GM12891 (cell line): ENCODE measurements at regions not wholly inside any gene's neighbourhood (a gene's known extent, or its start where the extent isn't known, plus 50 kb on each side); places are given as distances from the start of the nearest gene placed in this dataset.
"Not testable (repeated sequence)": the region's sequence is repeated elsewhere in the genome, so short reads cannot be mapped to it uniquely, and the experiment has no call there.

Experiments
- DNase-seq: peaks from one replicate; pipeline ENCODE4 v3.0.0; 2011; ENCODE audit warnings: low spot score; ENCODE audit not compliant: insufficient read length
- FAIRE-seq: peaks from 2 replicates; lab custom pipeline; 2011; peaks lifted over from hg19 to GRCh38; lab: Jason Lieb, UNC
- PAX5 ChIP-seq: IDR thresholded peaks from 2 replicates; pipeline ENCODE4 v1.6.1; 2011; ENCODE audit warnings: low read length, moderate library complexity, mild to moderate bottlenecking; ENCODE audit not compliant: insufficient read depth, severe bottlenecking
- POLR2A ChIP-seq: IDR thresholded peaks from 2 replicates; pipeline ENCODE4 v1.6.1; 2011; ENCODE audit warnings: low read depth, low read length, control low read depth
- POLR2AphosphoS5 ChIP-seq: IDR thresholded peaks from 2 replicates; pipeline ENCODE4 v1.6.1; 2011; ENCODE audit warnings: low read depth, low read length, control low read depth
- POU2F2 ChIP-seq: IDR thresholded peaks from 2 replicates; pipeline ENCODE4 v1.6.1; 2011; ENCODE audit warnings: low read depth, mild to moderate bottlenecking, control low read depth, low read length, moderate library complexity
- SPI1 ChIP-seq: IDR thresholded peaks from 2 replicates; pipeline ENCODE4 v1.6.1; 2011; ENCODE audit warnings: low read depth, low read length, control low read depth
- TAF1 ChIP-seq: IDR thresholded peaks from 2 replicates; pipeline ENCODE4 v1.6.1; 2011; ENCODE audit warnings: low read depth, low read length, control low read depth

DNA sequence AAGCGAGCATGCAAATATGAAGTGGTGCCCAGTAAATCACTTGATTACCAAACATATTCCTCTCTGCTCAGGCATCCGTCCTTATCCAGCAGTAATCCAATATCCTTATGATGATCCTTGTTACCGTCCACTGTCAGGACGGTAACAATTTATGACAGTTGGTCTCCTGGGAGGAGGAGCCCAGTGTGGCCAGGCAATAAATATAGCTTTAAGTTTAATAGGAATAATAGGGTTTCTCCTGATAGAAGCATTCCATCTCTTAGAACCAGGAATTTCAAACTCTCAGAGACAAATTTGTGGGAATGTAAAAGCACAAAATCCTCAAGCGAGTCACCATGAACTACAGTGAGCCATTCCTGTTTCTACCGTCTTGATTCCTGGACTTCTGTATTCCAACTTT, 171.2 kb upstream of the IL15 start:
- DNase-seq (no peak), FAIRE-seq (no peak)
- TF ChIP-seq PAX5, result no peak
- TF ChIP-seq POU2F2, result no peak
- no peak for TF ChIP-seq SPI1
- no peak for TF ChIP-seq POLR2A

DNA sequence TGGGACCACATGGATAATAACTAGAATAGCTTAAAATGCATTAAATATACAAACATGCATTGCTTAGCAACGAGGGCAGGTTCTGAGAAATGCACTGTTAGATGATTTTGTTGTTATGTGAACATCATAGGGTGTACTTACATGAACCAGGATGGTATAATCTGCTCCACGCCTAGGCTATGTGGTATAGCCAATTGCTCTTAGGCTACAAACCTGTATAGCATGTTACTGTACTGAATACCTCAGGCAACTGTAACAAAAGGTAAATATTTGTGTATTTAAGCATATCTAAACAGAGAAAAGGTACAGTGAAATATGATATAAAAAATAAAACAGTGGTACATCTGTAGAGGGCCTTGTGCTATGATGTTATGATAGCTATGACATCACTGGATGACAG, 169.2 kb upstream of the IL15 start:
- DNase-seq (no peak), FAIRE-seq (no peak)
- TF ChIP-seq POLR2AphosphoS5 (no peak), POLR2A (no peak)

DNA sequence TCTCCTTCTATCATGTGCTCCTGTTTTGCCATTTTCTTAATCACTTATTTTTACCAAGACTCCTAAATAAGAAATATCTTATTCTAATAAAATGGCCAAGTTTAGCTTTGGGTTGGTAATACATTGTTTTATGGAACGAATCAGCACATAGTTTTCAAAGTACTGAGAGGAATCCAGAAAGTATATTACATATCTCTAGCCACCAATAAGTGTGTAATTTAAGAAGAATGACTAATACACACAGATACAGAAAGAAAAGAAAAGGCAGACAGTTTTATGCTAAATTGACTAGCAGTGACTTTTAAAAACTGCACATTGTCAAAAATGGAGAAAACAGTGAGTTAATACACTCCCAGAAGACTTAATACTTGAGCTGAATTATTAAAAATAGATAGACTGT, 167.0 kb upstream of the IL15 start:
- FAIRE-seq, result no peak
- TF ChIP-seq PAX5 (no peak), POLR2AphosphoS5 (no peak), SPI1 (no peak), POLR2A (no peak), POU2F2 (no peak), TAF1 (no peak)
- no peak for DNase-seq

DNA sequence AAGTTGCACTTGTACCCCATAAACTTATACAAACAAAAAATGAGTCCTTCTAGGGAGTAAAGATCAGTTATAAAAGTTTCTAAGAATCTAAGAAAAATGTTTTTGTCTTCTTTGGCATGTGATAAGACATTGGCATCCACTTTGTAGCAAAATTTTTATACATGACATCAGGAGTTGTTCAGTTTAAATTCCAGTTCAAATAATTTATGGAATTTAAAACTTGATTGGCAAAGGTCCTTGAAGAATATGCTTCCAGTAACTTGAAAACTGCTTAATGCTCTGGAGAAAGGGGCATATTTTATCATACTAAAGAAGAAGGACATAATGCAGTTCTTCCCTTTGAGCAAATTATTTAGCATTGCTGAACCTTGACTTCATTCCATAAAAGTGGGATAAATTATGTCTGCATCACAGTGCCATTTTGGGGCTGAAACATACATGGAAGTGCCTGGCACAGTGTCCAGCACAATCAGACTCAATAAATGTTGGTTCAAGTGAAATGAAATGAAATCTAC, 163.3 kb upstream of the IL15 start:
- FAIRE-seq (no peak), DNase-seq (no peak)
- TF ChIP-seq POLR2AphosphoS5, result no peak
- no peak for TF ChIP-seq POU2F2
- no peak for TF ChIP-seq PAX5
- TF ChIP-seq POLR2A, result no peak
- no peak for TF ChIP-seq SPI1
- no peak for TF ChIP-seq TAF1

DNA sequence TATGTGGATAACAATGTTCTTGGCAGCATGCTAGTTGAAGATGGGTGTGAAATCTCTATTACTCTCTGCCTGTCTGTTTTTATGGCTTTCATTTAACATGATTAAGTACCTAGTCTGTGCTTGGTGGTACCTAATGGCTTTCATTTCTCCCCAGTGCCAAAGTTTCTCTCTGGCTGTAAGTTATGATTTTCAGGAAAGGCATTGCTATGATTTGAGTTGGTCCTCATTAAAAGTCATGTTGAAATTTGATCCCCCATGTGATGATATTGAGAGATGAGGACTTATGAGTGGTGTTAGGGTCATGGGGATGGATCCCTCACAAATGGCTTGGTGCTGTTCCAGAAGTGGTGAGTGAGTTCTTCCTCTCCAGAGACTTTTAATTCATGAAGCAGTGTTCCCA, 162.4 kb upstream of the IL15 start:
- TF ChIP-seq TAF1 (no peak), PAX5 (no peak), POLR2AphosphoS5 (no peak), POU2F2 (no peak)
- DNase-seq (no peak), FAIRE-seq (no peak)

DNA sequence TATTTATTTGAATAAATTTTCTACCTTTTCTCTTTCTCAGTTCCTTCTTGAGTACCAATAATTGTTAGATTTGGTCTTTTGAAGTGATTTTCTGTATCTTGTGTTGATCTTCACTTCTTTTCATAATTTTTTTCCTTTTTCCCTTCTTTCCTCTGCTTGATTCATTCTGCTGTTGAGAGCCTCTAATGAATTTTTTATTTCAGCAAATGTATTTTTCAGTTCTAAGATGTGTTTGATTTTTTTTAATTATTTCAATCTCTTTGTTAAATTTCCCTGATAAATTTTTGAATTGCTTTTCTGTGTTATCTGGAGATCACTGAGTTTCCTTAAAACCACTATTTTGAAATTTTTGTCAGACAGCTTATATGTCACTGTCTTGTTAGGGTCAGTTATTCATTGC, 155.4 kb upstream of the IL15 start:
- no peak for DNase-seq
- no peak for TF ChIP-seq SPI1
- TF ChIP-seq TAF1, result no peak
- no peak for TF ChIP-seq POLR2A
- no peak for TF ChIP-seq PAX5
- no peak for TF ChIP-seq POLR2AphosphoS5
- TF ChIP-seq POU2F2, result no peak

DNA sequence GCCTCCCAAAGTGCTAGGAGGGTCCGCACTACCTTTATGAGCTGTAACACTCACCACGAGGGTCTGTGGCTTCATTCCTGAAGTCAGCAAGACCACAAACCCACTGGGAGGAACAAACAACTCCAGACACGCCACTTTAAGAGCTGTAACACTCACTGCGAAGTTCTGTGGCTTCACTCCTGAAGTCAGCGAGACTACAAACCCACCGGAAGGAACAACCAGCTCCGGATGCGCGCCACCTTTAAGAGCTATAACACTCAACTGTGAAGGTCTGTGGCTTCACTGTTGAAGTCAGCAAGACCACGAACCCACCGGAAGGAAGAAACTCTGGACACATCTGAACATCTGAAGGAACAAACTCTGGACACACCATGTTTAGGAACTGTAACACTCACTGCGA, 152.1 kb upstream of the IL15 start:
- not testable (repeated sequence) for DNase-seq, FAIRE-seq

More for the DNA sequence above, 155.4 kb upstream of the IL15 start:
- no peak for FAIRE-seq

DNA sequence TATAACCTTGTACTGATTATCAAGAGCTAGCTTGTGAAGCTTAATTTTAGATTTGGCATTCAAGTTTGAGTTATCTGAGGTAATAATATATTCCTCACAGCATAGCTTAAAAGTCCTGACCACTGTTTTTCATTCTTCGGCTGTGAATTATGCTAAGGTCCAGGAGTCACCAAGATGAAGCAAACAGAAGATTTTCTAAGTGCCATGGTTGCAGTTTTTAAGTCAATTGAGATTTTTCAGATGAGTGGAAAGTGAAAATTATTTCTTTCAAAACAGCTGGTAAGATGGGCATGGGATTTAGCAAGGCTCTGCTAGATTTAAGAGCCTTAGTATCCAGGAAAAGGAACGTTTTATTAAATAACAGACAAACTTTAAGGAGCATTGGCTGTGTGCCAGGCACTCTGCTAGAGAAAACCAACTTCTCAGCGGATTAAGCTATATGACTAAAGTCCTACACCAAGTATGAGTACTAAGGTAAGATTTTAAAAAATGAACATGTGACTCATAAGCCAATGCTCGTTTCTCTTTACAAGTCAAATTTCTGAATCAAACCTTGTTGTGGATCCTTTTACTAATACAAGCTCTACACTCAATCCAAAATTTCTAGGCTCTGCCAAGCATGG, 149.9 kb upstream of the IL15 start:
- TF ChIP-seq POU2F2 (no peak), TAF1 (no peak), POLR2AphosphoS5 (no peak), PAX5 (no peak), POLR2A (no peak), SPI1 (no peak)
- no peak for DNase-seq
- no peak for FAIRE-seq

DNA sequence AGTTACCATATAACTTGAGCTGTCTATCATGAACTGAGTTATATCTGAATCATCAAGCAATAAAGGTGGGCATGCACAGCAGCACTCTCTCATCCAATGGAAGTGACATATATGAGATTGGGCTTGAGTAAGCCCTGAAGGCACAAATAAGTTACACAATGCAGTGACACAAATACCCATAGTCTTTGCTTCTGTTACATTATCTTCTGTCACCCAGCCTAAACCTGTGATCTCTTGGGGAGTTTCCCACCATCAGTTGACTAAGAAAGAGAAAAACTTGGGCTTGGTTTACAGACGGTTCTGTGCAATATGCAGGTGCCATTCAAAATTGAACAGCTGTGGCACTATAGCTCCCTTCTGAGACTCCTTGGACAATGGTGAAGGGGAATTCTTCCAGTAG, 138.8 kb upstream of the IL15 start:
- DNase-seq, result peak; percentile 2
- TF ChIP-seq POLR2A, result no peak
- no peak for TF ChIP-seq POU2F2
- no peak for TF ChIP-seq TAF1
- no peak for TF ChIP-seq POLR2AphosphoS5
- TF ChIP-seq PAX5, result no peak
- no peak for TF ChIP-seq SPI1
- FAIRE-seq, result peak; percentile 47

DNA sequence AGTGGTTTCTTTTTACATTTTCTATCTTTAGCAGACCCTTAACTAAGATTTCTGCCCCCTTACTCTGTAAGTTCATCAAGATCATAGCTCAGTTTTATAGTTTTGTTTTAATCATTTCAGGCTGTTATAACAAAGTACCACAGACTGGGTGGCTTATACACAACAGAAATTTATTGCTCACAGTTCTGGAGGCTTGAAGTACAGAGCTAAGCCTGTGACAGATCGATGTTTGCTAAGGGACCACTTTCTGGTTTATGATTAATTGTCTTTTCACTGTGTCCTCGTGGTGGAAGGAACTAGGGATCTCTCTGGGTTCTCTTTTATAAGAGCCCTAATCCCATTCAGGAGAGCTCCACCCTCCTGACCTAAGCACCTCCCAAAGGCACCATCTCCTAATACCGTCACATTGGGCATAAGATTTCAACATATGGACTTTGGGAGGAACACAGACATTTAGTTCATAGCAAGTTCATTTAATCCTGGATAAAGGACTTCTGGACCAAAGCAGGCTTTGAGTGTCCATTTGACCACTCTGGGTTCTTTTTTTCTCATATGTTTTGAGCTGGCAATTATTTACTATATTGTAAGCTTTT, 137.0 kb upstream of the IL15 start:
- FAIRE-seq (no peak), DNase-seq (no peak)
- TF ChIP-seq POLR2AphosphoS5 (no peak), POLR2A (no peak), TAF1 (no peak), POU2F2 (no peak), PAX5 (no peak), SPI1 (no peak)
